ENCODE measurements at regions not wholly inside any gene's neighbourhood (a gene's known extent, or its start where the extent isn't known, plus 50 kb on each side); places are given as distances from the start of the nearest gene placed in this dataset.

DNA sequence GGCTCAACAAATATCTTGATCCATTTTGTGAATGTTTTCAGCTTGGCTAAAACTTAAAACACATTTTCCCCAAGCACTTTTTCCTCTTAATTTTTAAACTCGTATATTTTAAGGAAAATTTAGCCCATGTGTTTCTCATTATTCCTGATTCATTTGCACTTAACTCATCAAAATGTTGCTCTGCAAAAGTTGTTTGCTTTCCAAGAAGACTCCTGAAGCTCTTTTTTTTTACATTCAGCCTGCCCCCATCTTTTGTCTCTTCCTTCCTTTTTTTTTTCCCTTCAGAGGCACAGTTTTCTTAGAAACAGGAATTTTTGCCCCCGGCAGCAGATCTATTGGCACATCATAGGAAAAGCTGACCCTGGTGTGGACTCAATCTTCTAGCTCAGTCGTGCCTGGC lies 155.0 kb upstream of the SALL1 start:
- Histone ChIP-seq H3K36me3 (ENCODE audit: insufficient read depth, low read length) (no peaks in the 10 kb centered on the region), H3K4me1 (ENCODE audit: insufficient read depth, low read length) (no peaks in the 10 kb centered on the region), H3K4me2 (ENCODE audit: insufficient read depth, low read length) (no peak overlapping the region), H2AFZ (ENCODE audit: low read length) (no peak overlapping the region), H4K20me1 (ENCODE audit: insufficient read depth, low read length) (no peaks in the 10 kb centered on the region), H3K27me3 (ENCODE audit: insufficient read depth, low read length) (no peaks in the 10 kb centered on the region), H3K4me3 (ENCODE audit: insufficient read depth, low read length) (no peak overlapping the region), H3K27ac (ENCODE audit: low read depth, low read length) (no peak overlapping the region), H3K79me2 (ENCODE audit: insufficient read depth, low read length) (no peaks in the 10 kb centered on the region), H3K9me3 (ENCODE audit: low read depth, low read length) (no peaks in the 10 kb centered on the region)
- TF ChIP-seq, protein P1, sequence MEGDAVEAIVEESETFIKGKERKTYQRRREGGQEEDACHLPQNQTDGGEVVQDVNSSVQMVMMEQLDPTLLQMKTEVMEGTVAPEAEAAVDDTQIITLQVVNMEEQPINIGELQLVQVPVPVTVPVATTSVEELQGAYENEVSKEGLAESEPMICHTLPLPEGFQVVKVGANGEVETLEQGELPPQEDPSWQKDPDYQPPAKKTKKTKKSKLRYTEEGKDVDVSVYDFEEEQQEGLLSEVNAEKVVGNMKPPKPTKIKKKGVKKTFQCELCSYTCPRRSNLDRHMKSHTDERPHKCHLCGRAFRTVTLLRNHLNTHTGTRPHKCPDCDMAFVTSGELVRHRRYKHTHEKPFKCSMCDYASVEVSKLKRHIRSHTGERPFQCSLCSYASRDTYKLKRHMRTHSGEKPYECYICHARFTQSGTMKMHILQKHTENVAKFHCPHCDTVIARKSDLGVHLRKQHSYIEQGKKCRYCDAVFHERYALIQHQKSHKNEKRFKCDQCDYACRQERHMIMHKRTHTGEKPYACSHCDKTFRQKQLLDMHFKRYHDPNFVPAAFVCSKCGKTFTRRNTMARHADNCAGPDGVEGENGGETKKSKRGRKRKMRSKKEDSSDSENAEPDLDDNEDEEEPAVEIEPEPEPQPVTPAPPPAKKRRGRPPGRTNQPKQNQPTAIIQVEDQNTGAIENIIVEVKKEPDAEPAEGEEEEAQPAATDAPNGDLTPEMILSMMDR (IDR thresholded peaks at IDR 0.05; ENCODE audit: extremely low read depth, low read depth, low read length), result no peak
- no peak for DNase-seq (ENCODE audit: insufficient read length, low spot score, missing footprints)

DNA sequence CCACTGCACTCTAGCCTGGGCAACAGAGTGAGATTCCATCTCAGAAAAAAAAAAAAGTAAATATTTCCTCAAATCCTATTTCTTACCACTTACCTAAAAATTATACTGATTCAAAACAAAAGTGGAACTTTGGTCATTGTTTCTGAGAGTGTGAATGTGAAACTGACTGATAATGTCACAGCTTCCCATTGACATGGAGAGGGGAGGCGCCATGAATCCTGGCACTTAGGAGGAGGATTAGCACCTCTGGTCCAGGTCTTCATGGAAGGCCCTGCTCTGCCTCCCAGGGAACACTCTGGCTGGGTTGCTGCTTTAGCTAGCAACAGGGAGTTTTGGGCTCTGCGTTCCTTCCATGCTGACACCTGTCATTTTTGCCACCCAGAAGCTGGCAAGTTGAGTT lies 154.3 kb upstream of the SALL1 start:
- Histone ChIP-seq H3K36me3 (ENCODE audit: insufficient read depth, low read length) (no peaks in the 10 kb centered on the region), H3K4me1 (ENCODE audit: insufficient read depth, low read length) (no peaks in the 10 kb centered on the region), H3K79me2 (ENCODE audit: insufficient read depth, low read length) (no peaks in the 10 kb centered on the region), H3K4me3 (ENCODE audit: insufficient read depth, low read length) (no peak overlapping the region), H2AFZ (ENCODE audit: low read length) (no peak overlapping the region), H3K4me2 (ENCODE audit: insufficient read depth, low read length) (no peak overlapping the region), H3K27ac (ENCODE audit: low read depth, low read length) (no peak overlapping the region), H4K20me1 (ENCODE audit: insufficient read depth, low read length) (no peaks in the 10 kb centered on the region), H3K9me3 (ENCODE audit: low read depth, low read length) (peaks cover 2% of the 10 kb centered on the region), H3K27me3 (ENCODE audit: insufficient read depth, low read length) (no peaks in the 10 kb centered on the region)
- DNase-seq (ENCODE audit: insufficient read length, low spot score, missing footprints), result no peak
- TF ChIP-seq, protein P1 (IDR thresholded peaks at IDR 0.05; ENCODE audit: extremely low read depth, low read depth, low read length), result no peak

DNA sequence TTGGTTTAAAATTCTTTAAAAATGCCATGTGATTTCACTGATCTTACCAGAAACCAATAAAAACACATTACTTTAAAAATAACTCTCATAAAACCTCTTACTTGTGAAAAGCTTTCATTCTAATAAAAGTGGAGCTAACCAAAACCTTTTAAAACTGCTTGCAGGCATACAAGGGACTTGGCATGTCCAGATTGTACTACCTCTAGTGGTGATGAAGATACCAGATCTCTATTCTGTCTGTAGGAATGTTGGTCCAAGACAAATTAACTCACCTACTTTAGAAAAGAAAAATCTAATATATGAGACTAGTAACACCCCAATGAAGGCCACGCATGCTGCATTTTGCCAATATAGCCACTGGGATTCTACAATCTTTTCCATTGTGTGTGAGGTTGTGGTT lies 151.0 kb upstream of the SALL1 start:
- TF ChIP-seq, protein P1 (IDR thresholded peaks at IDR 0.05; ENCODE audit: extremely low read depth, low read depth, low read length), result no peak
- no peak overlapping the region for H3K27ac ChIP-seq (ENCODE audit: low read depth, low read length)
- no peaks in the 10 kb centered on the region for H3K27me3 ChIP-seq (ENCODE audit: insufficient read depth, low read length)
- H3K9me3 ChIP-seq (ENCODE audit: low read depth, low read length), result peaks cover 2% of the 10 kb centered on the region
- no peaks in the 10 kb centered on the region for H4K20me1 ChIP-seq (ENCODE audit: insufficient read depth, low read length)
- no peaks in the 10 kb centered on the region for H3K79me2 ChIP-seq (ENCODE audit: insufficient read depth, low read length)
- no peaks in the 10 kb centered on the region for H3K36me3 ChIP-seq (ENCODE audit: insufficient read depth, low read length)
- no peak overlapping the region for H3K4me3 ChIP-seq (ENCODE audit: insufficient read depth, low read length)
- no peak for DNase-seq (ENCODE audit: insufficient read length, low spot score, missing footprints)
- no peak overlapping the region for H2AFZ ChIP-seq (ENCODE audit: low read length)
- H3K4me1 ChIP-seq (ENCODE audit: insufficient read depth, low read length), result no peaks in the 10 kb centered on the region
- no peak overlapping the region for H3K4me2 ChIP-seq (ENCODE audit: insufficient read depth, low read length)

DNA sequence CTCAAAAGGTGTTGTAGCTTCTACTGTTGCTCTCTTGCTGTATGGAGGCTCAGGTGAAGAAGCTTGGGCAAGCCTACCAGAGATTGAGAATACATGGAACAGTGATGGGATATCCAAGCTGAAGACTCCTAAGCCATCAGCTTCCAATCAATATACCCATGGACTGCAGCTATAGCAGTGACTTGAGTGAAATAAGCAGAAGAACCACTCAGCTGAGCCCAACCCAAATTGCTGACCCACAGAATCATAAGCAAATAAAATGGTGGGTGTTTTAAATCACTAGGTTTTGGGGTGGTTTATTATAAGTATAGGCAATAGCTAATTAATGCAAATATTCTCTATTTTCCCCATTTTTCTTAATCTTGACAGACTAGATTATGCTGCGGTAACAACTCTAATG lies 147.7 kb upstream of the SALL1 start:
- Histone ChIP-seq H3K4me3 (ENCODE audit: insufficient read depth, low read length) (no peak overlapping the region), H3K79me2 (ENCODE audit: insufficient read depth, low read length) (no peaks in the 10 kb centered on the region), H4K20me1 (ENCODE audit: insufficient read depth, low read length) (no peaks in the 10 kb centered on the region), H3K9me3 (ENCODE audit: low read depth, low read length) (peaks cover 2% of the 10 kb centered on the region), H3K27me3 (ENCODE audit: insufficient read depth, low read length) (no peaks in the 10 kb centered on the region), H3K27ac (ENCODE audit: low read depth, low read length) (no peak overlapping the region), H3K4me1 (ENCODE audit: insufficient read depth, low read length) (no peaks in the 10 kb centered on the region), H3K36me3 (ENCODE audit: insufficient read depth, low read length) (no peaks in the 10 kb centered on the region), H3K4me2 (ENCODE audit: insufficient read depth, low read length) (no peak overlapping the region), H2AFZ (ENCODE audit: low read length) (no peak overlapping the region)
- no peak for DNase-seq (ENCODE audit: insufficient read length, low spot score, missing footprints)
- TF ChIP-seq, protein P1 (IDR thresholded peaks at IDR 0.05; ENCODE audit: extremely low read depth, low read depth, low read length), result no peak
